Inflammatory macrophage treated with lipopolysaccharide for 1 hour (primary cell): ENCODE measurements at regions not wholly inside any gene's neighbourhood (a gene's known extent, or its start where the extent isn't known, plus 50 kb on each side); places are given as distances from the start of the nearest gene placed in this dataset.
"Not testable (repeated sequence)": the region's sequence is repeated elsewhere in the genome, so short reads cannot be mapped to it uniquely, and the experiment has no call there.

Experiments used
- DNase-seq, 2 donors: peaks; one replicate each; pipeline ENCODE4 v3.0.0-alpha.2; 2020 to 2022

- DNase-seq: no peak
Observed at GRCh38 chrY:20042993-20043392, 298.5 kb upstream of the KDM5D start.

GRCh38 chrY:20025676-20026075 is 281.1 kb upstream of the KDM5D start:
- DNase-seq: no peak

- DNase-seq: not testable (repeated sequence)
Observed at GRCh38 chrY:19993410-19993809, 248.9 kb upstream of the KDM5D start.

GRCh38 chrY:19973012-19973411 is 228.5 kb upstream of the KDM5D start:
- DNase-seq: no peak

GRCh38 chrY:19947702-19948101 is 203.2 kb upstream of the KDM5D start:
- no peak for DNase-seq

GRCh38 chrY:19899011-19899410 is 154.5 kb upstream of the KDM5D start:
- DNase-seq: no peak

- DNase-seq: no peak
Observed at GRCh38 chrY:19892076-19892964, 147.8 kb upstream of the KDM5D start.

GRCh38 chrY:19882145-19882544 is 137.6 kb upstream of the KDM5D start:
- DNase-seq: no peak

GRCh38 chrY:19869715-19870114 is 125.2 kb upstream of the KDM5D start:
- no peak for DNase-seq

GRCh38 chrY:19869281-19869680 is 124.8 kb upstream of the KDM5D start:
- DNase-seq: no peak

GRCh38 chrY:19868647-19869046 is 124.1 kb upstream of the KDM5D start:
- DNase-seq: no peak

GRCh38 chrY:19856474-19857135 is 112.1 kb upstream of the KDM5D start:
- no peak for DNase-seq

- no peak for DNase-seq
Observed at GRCh38 chrY:19842972-19843371, 98.4 kb upstream of the KDM5D start.

GRCh38 chrY:19824136-19824535 is 79.6 kb upstream of the KDM5D start:
- peak in 1 of 2 donors; percentile 35 for DNase-seq

GRCh38 chrY:19818546-19818945 is 74.0 kb upstream of the KDM5D start:
- no peak for DNase-seq

GRCh38 chrY:19816920-19817319 is 72.4 kb upstream of the KDM5D start:
- no peak for DNase-seq

- peak; percentile 1 to 2 for DNase-seq
Observed at GRCh38 chrY:19816053-19816823, 71.7 kb upstream of the KDM5D start.
